ENCODE measurements at regions not wholly inside any gene's neighbourhood (a gene's known extent, or its start where the extent isn't known, plus 50 kb on each side); places are given as distances from the start of the nearest gene placed in this dataset.
A peak's percentile ranks its signal among the peaks of the same experiment; 100 is the strongest.
"Not testable (repeated sequence)": the region's sequence is repeated elsewhere in the genome, so short reads cannot be mapped to it uniquely, and the experiment has no call there.

GRCh38 chr4:159946983-159947615, 844.2 kb downstream of the RAPGEF2 start:
- DNase-seq, result peak in 1 of 5 experiments; percentile 27

GRCh38 chr4:159950707-159951106, 847.8 kb downstream of the RAPGEF2 start:
- DNase-seq, result no peak

- DNase-seq, result no peak
Measured at GRCh38 chr4:159966746-159967145, 863.9 kb downstream of the RAPGEF2 start.

GRCh38 chr4:159976871-159977482, 874.1 kb downstream of the RAPGEF2 start:
- not testable (repeated sequence) for DNase-seq

- no peak for DNase-seq
Measured at GRCh38 chr4:159977907-159978617, 875.2 kb downstream of the RAPGEF2 start.

GRCh38 chr4:159979351-159979750, 876.5 kb downstream of the RAPGEF2 start:
- no peak for DNase-seq

- no peak for DNase-seq
Measured at GRCh38 chr4:159979953-159980352, 877.1 kb downstream of the RAPGEF2 start.

GRCh38 chr4:159980826-159981468, 878.1 kb downstream of the RAPGEF2 start:
- no peak for DNase-seq

- DNase-seq, result no peak
Measured at GRCh38 chr4:159981469-159981856, 878.6 kb downstream of the RAPGEF2 start.

GRCh38 chr4:159983082-159983481, 880.2 kb downstream of the RAPGEF2 start:
- no peak for DNase-seq

- DNase-seq, result no peak
Measured at GRCh38 chr4:160009656-160010493, 907.0 kb downstream of the RAPGEF2 start.

- no peak for DNase-seq
Measured at GRCh38 chr4:160019936-160020335, 917.1 kb downstream of the RAPGEF2 start.

GRCh38 chr4:160020804-160021203, 917.9 kb downstream of the RAPGEF2 start:
- no peak for DNase-seq

GRCh38 chr4:160021870-160022269, 919.0 kb downstream of the RAPGEF2 start:
- no peak for DNase-seq

GRCh38 chr4:160026721-160027120, 923.8 kb downstream of the RAPGEF2 start:
- DNase-seq, result no peak

- no peak for DNase-seq
Measured at GRCh38 chr4:160034501-160034900, 931.6 kb downstream of the RAPGEF2 start.

GRCh38 chr4:160038615-160039014, 935.7 kb downstream of the RAPGEF2 start:
- DNase-seq, result no peak

- no peak for DNase-seq
Measured at GRCh38 chr4:160044693-160045092, 941.8 kb downstream of the RAPGEF2 start.

GRCh38 chr4:160082432-160083207, 979.7 kb downstream of the RAPGEF2 start:
- no peak for DNase-seq

GRCh38 chr4:160091631-160092030, 988.8 kb downstream of the RAPGEF2 start:
- no peak for DNase-seq

GRCh38 chr4:160100316-160100715, 997.4 kb downstream of the RAPGEF2 start:
- no peak for DNase-seq

- no peak for DNase-seq
Measured at GRCh38 chr4:160110891-160111290, 1008.0 kb downstream of the RAPGEF2 start.

All from T-helper 2 cell (primary cell).